ENCODE measurements at regions not wholly inside any gene's neighbourhood (a gene's known extent, or its start where the extent isn't known, plus 50 kb on each side); places are given as distances from the start of the nearest gene placed in this dataset.

DNA sequence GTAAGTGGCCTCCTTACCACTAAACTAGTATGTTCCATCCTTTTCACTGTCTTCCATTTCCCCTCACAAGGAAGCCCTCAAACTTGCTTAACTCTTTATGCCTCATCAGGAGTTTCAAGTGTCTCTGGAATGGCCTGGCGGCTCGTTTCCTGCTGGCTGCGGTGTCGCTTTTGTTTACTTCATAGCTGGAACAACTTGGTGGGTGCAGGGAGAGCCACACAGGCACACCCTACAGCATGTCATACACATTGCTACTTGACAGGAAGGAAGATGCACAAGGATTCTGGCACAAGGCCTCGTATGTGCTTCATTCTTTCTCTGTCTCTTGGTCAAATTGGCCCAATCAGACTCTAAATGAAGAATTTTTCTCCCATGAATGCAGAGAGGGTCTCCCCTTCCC lies 488.3 kb downstream of the FOXO1 start:
- TF ChIP-seq, protein P1, sequence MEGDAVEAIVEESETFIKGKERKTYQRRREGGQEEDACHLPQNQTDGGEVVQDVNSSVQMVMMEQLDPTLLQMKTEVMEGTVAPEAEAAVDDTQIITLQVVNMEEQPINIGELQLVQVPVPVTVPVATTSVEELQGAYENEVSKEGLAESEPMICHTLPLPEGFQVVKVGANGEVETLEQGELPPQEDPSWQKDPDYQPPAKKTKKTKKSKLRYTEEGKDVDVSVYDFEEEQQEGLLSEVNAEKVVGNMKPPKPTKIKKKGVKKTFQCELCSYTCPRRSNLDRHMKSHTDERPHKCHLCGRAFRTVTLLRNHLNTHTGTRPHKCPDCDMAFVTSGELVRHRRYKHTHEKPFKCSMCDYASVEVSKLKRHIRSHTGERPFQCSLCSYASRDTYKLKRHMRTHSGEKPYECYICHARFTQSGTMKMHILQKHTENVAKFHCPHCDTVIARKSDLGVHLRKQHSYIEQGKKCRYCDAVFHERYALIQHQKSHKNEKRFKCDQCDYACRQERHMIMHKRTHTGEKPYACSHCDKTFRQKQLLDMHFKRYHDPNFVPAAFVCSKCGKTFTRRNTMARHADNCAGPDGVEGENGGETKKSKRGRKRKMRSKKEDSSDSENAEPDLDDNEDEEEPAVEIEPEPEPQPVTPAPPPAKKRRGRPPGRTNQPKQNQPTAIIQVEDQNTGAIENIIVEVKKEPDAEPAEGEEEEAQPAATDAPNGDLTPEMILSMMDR (IDR thresholded peaks at IDR 0.05 in 8 of 11, conservative IDR thresholded peaks at IDR 0.05 in 3 of 11): no peak
- no peak for TF ChIP-seq POLR2AphosphoS5 (IDR thresholded peaks at IDR 0.05)
